Suprapubic skin (tissue), 4 donors: ENCODE measurements at regions not wholly inside any gene's neighbourhood (a gene's known extent, or its start where the extent isn't known, plus 50 kb on each side); places are given as distances from the start of the nearest gene placed in this dataset.

ENCODE experiments used
- DNase-seq, 2 donors: peaks; one replicate each; pipeline ENCODE4 v3.0.0-alpha.2; 2019; ENCODE audit warnings: low spot score in 2 of 2
- H3K27ac ChIP-seq: fragments of 200-600 bp; sonication (generic); one replicate; pipeline ENCODE4 v1.5.1; 2019
- H3K27me3 ChIP-seq: fragments of 200-600 bp; sonication (generic); one replicate; pipeline ENCODE4 v1.5.1; 2019
- H3K36me3 ChIP-seq: fragments of 200-600 bp; sonication (generic); one replicate; pipeline ENCODE4 v1.5.1; 2019
- H3K4me1 ChIP-seq: fragments of 200-600 bp; sonication (generic); one replicate; pipeline ENCODE4 v1.5.1; 2019
- H3K4me3 ChIP-seq: fragments of 200-600 bp; sonication (generic); one replicate; pipeline ENCODE4 v1.5.1; 2019; ENCODE audit warnings: mild to moderate bottlenecking
- H3K9me3 ChIP-seq: fragments of 200-600 bp; sonication (generic); one replicate; pipeline ENCODE4 v1.5.1; 2019
- CTCF ChIP-seq, 2 donors: fragments of 200-600 bp in 1 of 2; fragments of 450-650 bp in 1 of 2; sonication (generic) in 1 of 2; IDR thresholded peaks; one replicate each; pipeline ENCODE4 v1.5.1; 2016 to 2019; ENCODE audit warnings: antibody characterized with exemption in 2 of 2, mild to moderate bottlenecking in 1 of 2, moderate library complexity in 1 of 2
- EP300 ChIP-seq: sonication (generic); formaldehyde crosslinking; IDR thresholded peaks from one replicate; pipeline ENCODE4 v1.6.1; 2017; ENCODE audit warnings: antibody characterized with exemption
- POLR2A ChIP-seq, 2 donors: fragments of 450-650 bp; IDR thresholded peaks; one replicate each; pipeline ENCODE4 v1.6.1; 2017; ENCODE audit warnings: antibody characterized with exemption in 2 of 2, mild to moderate bottlenecking in 2 of 2, moderate library complexity in 2 of 2
- POLR2AphosphoS5 ChIP-seq, 3 donors: sonication (generic); formaldehyde crosslinking; IDR thresholded peaks; one replicate each; pipeline ENCODE4 v1.6.1; 2017; ENCODE audit warnings: antibody characterized with exemption in 3 of 3
- WGBS: methylation state at CpG from one replicate; pipeline ENCODE4 v1.1.5; 2018; 5-methylcytosine and 5-hydroxymethylcytosine counted together

GRCh38 chr6:79861023-79861422, 86.3 kb downstream of the ELOVL4 start:
- no peaks in the 10 kb centered on the region for H3K9me3 ChIP-seq
- no peak overlapping the region for H3K4me3 ChIP-seq
- DNase-seq = no peak
- TF ChIP-seq EP300 (no peak), POLR2A (IDR thresholded peaks at IDR 0.05) (no peak), POLR2AphosphoS5 (IDR thresholded peaks at IDR 0.05) (no peak), CTCF (IDR thresholded peaks at IDR 0.05) (no peak)
- no peak overlapping the region for H3K27ac ChIP-seq
- H3K36me3 ChIP-seq = no peaks in the 10 kb centered on the region
- 88% methylated on average over 6 of the region's 7 CpGs for WGBS
- no peaks in the 10 kb centered on the region for H3K4me1 ChIP-seq
- no peaks in the 10 kb centered on the region for H3K27me3 ChIP-seq

- Histone ChIP-seq H3K27me3 (no peaks in the 10 kb centered on the region), H3K27ac (no peak overlapping the region), H3K4me3 (no peak overlapping the region), H3K36me3 (no peaks in the 10 kb centered on the region), H3K9me3 (no peaks in the 10 kb centered on the region), H3K4me1 (no peaks in the 10 kb centered on the region)
- no peak for DNase-seq
- TF ChIP-seq POLR2AphosphoS5 (IDR thresholded peaks at IDR 0.05) = no peak
- TF ChIP-seq CTCF (IDR thresholded peaks at IDR 0.05) = no peak
- no peak for TF ChIP-seq POLR2A (IDR thresholded peaks at IDR 0.05)
- no peak for TF ChIP-seq EP300
- 93% methylated on average over 1 of the region's 1 CpG for WGBS
Observed at GRCh38 chr6:79847426-79847825, 99.9 kb downstream of the ELOVL4 start.

- H3K36me3 ChIP-seq = no peaks in the 10 kb centered on the region
- H3K27me3 ChIP-seq = no peaks in the 10 kb centered on the region
- H3K4me1 ChIP-seq = no peaks in the 10 kb centered on the region
- DNase-seq = no peak
- no peak overlapping the region for H3K4me3 ChIP-seq
- TF ChIP-seq EP300 = no peak
- no peak for TF ChIP-seq POLR2AphosphoS5 (IDR thresholded peaks at IDR 0.05)
- no peak for TF ChIP-seq POLR2A (IDR thresholded peaks at IDR 0.05)
- TF ChIP-seq CTCF (IDR thresholded peaks at IDR 0.05) = no peak
- H3K9me3 ChIP-seq = no peaks in the 10 kb centered on the region
- 80% methylated on average over 3 of the region's 3 CpGs for WGBS
- no peak overlapping the region for H3K27ac ChIP-seq
Observed at GRCh38 chr6:79842376-79843040, 104.8 kb downstream of the ELOVL4 start.

GRCh38 chr6:79841577-79842375, 105.6 kb downstream of the ELOVL4 start:
- Histone ChIP-seq H3K9me3 (no peaks in the 10 kb centered on the region), H3K27ac (no peak overlapping the region), H3K36me3 (no peaks in the 10 kb centered on the region), H3K4me3 (no peak overlapping the region), H3K4me1 (no peaks in the 10 kb centered on the region), H3K27me3 (no peaks in the 10 kb centered on the region)
- TF ChIP-seq POLR2A (IDR thresholded peaks at IDR 0.05) = no peak
- no peak for TF ChIP-seq EP300
- TF ChIP-seq POLR2AphosphoS5 (IDR thresholded peaks at IDR 0.05) = no peak
- TF ChIP-seq CTCF (IDR thresholded peaks at IDR 0.05) = no peak
- 70% methylated on average over 4 of the region's 4 CpGs for WGBS
- no peak for DNase-seq

- H3K9me3 ChIP-seq = no peaks in the 10 kb centered on the region
- no peak overlapping the region for H3K27ac ChIP-seq
- DNase-seq = no peak
- no peaks in the 10 kb centered on the region for H3K36me3 ChIP-seq
- TF ChIP-seq EP300 (no peak), POLR2A (IDR thresholded peaks at IDR 0.05) (no peak), POLR2AphosphoS5 (IDR thresholded peaks at IDR 0.05) (no peak), CTCF (IDR thresholded peaks at IDR 0.05) (no peak)
- H3K27me3 ChIP-seq = no peaks in the 10 kb centered on the region
- H3K4me3 ChIP-seq = no peak overlapping the region
- H3K4me1 ChIP-seq = no peaks in the 10 kb centered on the region
Observed at GRCh38 chr6:79838851-79839250, 108.5 kb downstream of the ELOVL4 start.
